ENCODE measurements at regions not wholly inside any gene's neighbourhood (a gene's known extent, or its start where the extent isn't known, plus 50 kb on each side); places are given as distances from the start of the nearest gene placed in this dataset.
"Not testable (repeated sequence)": the region's sequence is repeated elsewhere in the genome, so short reads cannot be mapped to it uniquely, and the experiment has no call there.

DNA sequence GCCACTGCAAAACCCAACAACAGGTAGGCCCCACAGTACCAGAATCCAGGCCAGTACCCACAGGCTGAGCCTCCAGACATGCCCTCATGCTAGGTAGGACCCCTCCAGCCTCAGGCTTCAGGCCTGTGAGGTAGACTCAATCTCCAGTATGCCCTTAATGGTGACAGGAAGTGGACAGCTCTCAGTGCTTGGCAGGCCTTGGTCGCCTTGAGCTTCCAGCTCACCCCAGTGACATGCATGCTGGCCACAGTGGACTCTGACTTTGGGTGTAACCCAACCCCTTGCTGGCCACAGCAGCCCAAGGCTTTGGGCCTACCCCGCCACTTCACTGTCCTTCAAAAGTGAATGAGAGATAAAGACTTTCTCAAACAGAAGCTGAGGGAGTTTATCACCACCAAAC, 324.2 kb downstream of the ANTXR2 start:
- DNase-seq (ENCODE audit: extremely low read depth in 1 of 2, low read depth in 1 of 2), result no peak

DNA sequence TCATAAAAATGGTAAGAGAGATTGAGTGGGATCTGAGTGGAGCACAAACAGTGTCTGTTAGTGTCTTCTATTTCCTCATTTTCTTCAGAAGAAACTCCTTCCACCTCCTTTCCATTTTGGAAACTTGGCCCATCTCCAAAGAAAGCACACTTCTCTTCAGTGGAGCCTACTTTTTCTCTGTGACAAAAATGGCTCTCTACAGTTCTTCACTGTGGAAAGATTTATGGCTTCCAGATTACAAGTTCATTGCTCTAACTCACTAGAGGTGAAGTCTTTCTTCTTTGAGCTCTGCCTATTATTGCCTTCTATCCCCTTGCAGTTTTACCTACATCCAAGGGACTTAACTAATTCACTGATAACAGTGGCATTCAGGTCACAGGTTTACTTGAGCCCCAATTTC, 325.8 kb downstream of the ANTXR2 start:
- DNase-seq (ENCODE audit: extremely low read depth in 1 of 2, low read depth in 1 of 2), result no peak

GRCh38 chr4:79743014-79743413, 330.0 kb downstream of the ANTXR2 start:
- DNase-seq (ENCODE audit: extremely low read depth in 1 of 2, low read depth in 1 of 2), result no peak

- no peak for DNase-seq (ENCODE audit: extremely low read depth in 1 of 2, low read depth in 1 of 2)
These were observed 331.9 kb upstream of the GK2 start for GRCh38 chr4:79739912-79740311.

- DNase-seq (ENCODE audit: extremely low read depth in 1 of 2, low read depth in 1 of 2), result no peak
These were observed 315.5 kb upstream of the GK2 start for GRCh38 chr4:79723507-79723906.

DNA sequence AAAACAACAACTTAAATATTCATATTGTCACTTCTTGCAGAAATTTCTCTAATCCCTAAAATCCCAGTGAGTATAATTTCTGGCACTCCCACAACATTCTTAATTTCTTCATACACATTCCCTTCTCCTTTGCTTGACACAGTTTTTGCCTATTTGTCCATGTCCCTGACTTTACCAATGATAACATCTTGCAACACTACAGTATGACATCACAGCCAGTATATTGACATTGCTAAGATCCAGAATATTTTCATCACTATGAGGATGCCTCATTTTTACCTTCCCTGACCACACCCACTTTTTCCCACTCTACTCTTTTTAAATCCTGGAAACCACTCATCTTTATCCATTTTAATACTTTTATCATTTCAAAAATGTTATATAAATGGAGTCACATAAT, 292.3 kb upstream of the GK2 start:
- DNase-seq (ENCODE audit: extremely low read depth in 1 of 2, low read depth in 1 of 2), result no peak

DNA sequence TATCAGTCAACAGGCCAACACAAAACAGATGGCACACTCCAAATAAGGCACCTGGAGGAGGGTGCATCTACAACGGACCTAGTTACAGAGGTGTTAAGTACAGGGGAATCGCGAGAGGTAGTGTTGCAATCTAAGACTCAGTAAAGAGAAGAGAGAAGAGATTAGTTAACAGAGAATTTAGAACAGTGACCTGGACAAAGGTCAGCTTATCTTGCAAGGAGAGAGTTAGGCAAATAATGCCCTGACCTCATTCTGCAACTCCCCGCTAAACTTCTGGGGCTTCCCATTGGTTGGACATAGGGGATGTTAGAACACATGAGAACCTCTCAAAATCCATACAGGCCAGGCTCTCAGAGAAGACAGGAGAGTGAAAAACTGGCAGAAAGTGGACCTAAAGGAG, 289.4 kb upstream of the GK2 start:
- no peak for DNase-seq (ENCODE audit: extremely low read depth in 1 of 2, low read depth in 1 of 2)

DNA sequence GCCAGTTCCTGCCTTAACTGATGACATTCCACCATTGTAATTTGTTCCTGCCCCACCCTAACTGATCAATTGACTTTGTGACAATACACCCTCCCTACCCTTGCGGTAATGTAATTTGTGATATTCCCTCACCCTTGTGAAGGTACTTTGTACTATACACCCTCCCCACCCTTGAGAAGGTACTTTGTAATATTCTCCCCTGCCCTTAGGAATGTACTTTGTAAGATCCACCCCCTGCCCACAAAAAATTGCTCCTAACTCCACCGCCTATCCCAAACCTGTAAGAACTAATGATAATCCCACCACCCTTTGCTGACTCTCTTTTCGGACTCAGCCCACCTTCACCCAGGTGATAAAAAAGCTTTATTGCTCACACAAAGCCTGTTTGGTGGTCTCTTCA, 288.5 kb upstream of the GK2 start:
- DNase-seq (ENCODE audit: extremely low read depth in 1 of 2, low read depth in 1 of 2), result not testable (repeated sequence)

GRCh38 chr4:79695848-79696247, 287.8 kb upstream of the GK2 start:
- DNase-seq (ENCODE audit: extremely low read depth in 1 of 2, low read depth in 1 of 2), result no peak

GRCh38 chr4:79689740-79690139, 281.7 kb upstream of the GK2 start:
- no peak for DNase-seq (ENCODE audit: extremely low read depth in 1 of 2, low read depth in 1 of 2)

GRCh38 chr4:79688691-79689090, 280.7 kb upstream of the GK2 start:
- no peak for DNase-seq (ENCODE audit: extremely low read depth in 1 of 2, low read depth in 1 of 2)

- DNase-seq (ENCODE audit: extremely low read depth in 1 of 2, low read depth in 1 of 2), result no peak
These were observed 279.0 kb upstream of the GK2 start for GRCh38 chr4:79687006-79687405.

DNA sequence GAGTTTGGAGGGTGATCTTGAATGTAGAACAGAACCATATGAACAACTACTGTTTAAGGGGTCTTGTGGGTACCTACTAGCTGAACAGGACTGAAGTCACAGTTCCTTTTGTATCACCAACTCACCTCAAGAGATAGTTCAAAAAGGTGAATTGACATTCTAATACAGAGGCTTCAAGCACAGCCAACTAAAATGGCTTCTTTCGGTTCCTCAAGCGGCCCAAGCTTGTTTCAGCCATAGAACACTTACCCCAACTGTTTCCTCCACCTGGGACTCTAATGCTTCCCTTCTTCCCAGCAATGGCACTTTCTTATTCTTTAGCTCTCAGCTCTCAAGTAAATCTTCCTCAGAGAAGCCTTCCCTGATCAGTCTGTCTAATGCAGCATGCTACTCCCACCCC, 277.5 kb upstream of the GK2 start:
- no peak for DNase-seq (ENCODE audit: extremely low read depth in 1 of 2, low read depth in 1 of 2)

GRCh38 chr4:79684516-79684915, 276.5 kb upstream of the GK2 start:
- DNase-seq (ENCODE audit: extremely low read depth in 1 of 2, low read depth in 1 of 2), result no peak

- DNase-seq (ENCODE audit: extremely low read depth in 1 of 2, low read depth in 1 of 2), result no peak
These were observed 274.9 kb upstream of the GK2 start for GRCh38 chr4:79682801-79683530.

GRCh38 chr4:79682161-79682560, 274.1 kb upstream of the GK2 start:
- no peak for DNase-seq (ENCODE audit: extremely low read depth in 1 of 2, low read depth in 1 of 2)

- no peak for DNase-seq (ENCODE audit: extremely low read depth in 1 of 2, low read depth in 1 of 2)
These were observed 271.8 kb upstream of the GK2 start for GRCh38 chr4:79679859-79680258.

DNA sequence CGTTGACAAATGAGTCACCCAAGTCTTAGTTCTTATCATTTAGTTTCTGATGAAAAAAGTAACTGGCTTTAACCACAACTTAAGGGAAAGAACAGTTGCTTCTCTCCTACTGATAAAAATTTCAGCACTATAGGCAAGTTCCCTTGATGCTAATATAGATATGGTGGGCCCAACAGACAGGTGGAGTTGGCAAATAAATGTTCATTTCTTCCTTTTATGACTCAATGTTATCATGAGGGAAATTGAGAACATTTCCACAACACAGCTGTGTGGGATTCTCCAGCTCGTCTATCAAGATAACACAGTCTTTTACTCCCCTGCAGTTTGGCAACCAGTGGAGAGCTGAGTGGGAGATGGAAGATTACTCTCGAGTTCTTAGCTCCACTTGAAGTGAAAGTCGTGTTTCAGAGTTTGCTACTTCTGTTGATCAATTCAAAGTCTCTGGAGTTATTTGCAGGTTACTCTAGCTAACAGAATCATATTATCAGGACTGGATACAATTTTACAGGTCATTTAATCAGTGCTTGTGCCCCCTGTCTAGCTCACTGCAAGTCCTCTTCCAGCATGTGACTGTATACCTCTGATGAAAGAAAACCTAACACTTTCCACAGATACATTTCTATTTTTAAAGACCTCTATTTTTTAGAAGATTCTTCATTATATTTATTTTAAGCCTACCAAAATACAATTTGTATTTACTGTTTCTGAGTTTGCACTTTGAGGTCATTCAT, 270.6 kb upstream of the GK2 start:
- peak in 1 of 2 donors; percentile 0 for DNase-seq (ENCODE audit: extremely low read depth in 1 of 2, low read depth in 1 of 2)

DNA sequence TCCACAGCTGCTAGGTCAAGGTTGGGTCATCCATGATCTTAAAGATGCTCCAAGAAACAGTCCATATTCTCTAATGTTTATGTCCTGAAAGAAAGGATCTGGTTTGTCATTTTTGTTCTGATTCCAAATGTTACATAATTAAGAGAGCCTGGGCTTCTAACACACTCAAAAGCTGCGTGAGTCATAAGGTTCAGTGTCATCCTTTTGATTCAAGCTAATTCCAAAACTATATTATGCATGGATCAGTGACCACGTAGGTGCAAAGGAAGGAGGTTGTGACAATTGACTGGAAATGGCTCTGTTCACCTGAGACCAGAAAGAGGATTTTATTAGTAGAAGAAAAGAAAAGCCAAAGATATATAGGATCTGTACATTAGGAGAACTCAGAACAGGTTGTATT, 268.7 kb upstream of the GK2 start:
- no peak for DNase-seq (ENCODE audit: extremely low read depth in 1 of 2, low read depth in 1 of 2)

DNA sequence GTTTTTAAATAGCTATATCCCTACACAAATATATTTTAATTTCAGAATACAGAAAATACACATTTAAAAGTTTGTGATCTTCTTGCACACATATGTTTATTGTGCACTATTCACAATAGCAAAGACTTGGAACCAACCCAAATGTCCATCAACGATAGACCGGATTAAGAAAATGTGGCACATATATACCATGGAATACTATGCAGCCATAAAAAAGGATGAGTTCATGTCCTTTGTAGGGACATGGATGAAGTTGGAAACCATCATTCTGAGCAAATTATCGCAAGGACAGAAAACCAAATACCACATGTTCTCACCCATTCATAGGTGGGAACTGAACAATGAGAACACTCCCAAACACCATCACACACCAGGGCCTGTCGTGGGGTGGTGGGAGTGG, 266.9 kb upstream of the GK2 start:
- DNase-seq (ENCODE audit: extremely low read depth in 1 of 2, low read depth in 1 of 2), result not testable (repeated sequence)

- no peak for DNase-seq (ENCODE audit: extremely low read depth in 1 of 2, low read depth in 1 of 2)
These were observed 265.9 kb upstream of the GK2 start for GRCh38 chr4:79673898-79674297.

DNA sequence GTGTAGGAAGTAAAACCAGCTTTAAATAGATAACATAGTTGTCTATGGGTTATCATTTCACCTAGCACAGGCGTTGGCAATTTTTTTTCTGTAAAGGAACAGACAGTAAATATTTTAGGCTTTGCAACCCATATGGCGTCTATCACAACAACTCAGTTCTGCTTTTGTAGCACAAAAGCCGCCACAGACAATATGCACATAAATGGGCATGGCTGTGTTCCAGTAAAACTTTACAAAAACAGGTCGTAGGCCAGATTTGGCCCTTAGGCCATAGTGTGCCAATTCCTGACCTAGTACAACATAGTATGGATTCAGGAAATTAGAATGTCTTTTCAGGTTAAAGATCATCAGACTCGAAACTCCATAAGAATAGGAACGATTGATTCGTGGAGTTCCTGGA, 265.3 kb upstream of the GK2 start:
- no peak for DNase-seq (ENCODE audit: extremely low read depth in 1 of 2, low read depth in 1 of 2)

DNA sequence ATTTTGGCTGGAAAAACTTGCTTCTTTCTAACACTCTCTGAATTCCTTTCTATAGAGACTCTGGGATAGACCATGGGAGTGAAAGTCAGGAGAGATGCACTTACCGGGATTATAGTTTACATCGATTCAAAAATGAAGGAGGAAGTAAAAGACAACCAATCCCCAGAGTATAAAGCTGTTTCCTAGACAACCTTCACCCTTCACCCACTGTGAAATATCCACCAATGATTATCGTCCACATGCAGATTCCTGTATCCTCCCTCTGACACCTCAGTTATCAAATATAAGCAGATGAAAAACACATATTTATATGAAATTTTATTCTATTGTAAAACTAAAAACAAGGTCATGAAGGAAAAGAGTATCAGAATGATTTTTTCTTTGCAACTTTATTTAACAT, 258.8 kb upstream of the GK2 start:
- DNase-seq (ENCODE audit: extremely low read depth in 1 of 2, low read depth in 1 of 2), result no peak

Measured in stimulated activated CD8-positive, alpha-beta memory T cell treated with anti-CD3 and anti-CD28 coated beads, Interleukin-7, amount 100 ng/mL, for 48 hours (primary cell).